Common myeloid progenitor, CD34-positive (primary cell): ENCODE measurements at regions not wholly inside any gene's neighbourhood (a gene's known extent, or its start where the extent isn't known, plus 50 kb on each side); places are given as distances from the start of the nearest gene placed in this dataset.

Experiments
- CTCF ChIA-PET: fragments of 350-600 bp; sonication (Branson Sonifier 250); formaldehyde crosslinking; loops from one replicate; lab custom pipeline; 2021; ENCODE audit warnings: antibody characterized with exemption; lab: Charles Lee
- POLR2A ChIA-PET: fragments of 350-600 bp; sonication (Branson Sonifier 250); formaldehyde crosslinking; loops from one replicate; lab custom pipeline; 2021; ENCODE audit warnings: antibody characterized with exemption; lab: Charles Lee
- DNase-seq, 3 donors: peaks; one replicate each; pipeline versions ENCODE4 v3.0.0 to v3.0.0-alpha.2; 2013
- H3K27ac ChIP-seq, 2 experiments: 1 replicate in 1 of 2; 2 replicates in 1 of 2; pipeline ENCODE4 v1.7.0; 2013; ENCODE audit warnings: inconsistent platforms in 2 of 2, low read length in 2 of 2, mild to moderate bottlenecking in 2 of 2, low read depth in 1 of 2, moderate library complexity in 1 of 2; ENCODE audit not compliant: severe bottlenecking in 2 of 2, insufficient read depth in 1 of 2, poor library complexity in 1 of 2
- H3K27me3 ChIP-seq, 5 experiments: replicated peaks in 2 of 5; 1 replicate in 3 of 5; 2 replicates in 2 of 5; pipeline versions ENCODE4 v1.6.1 to v1.7.0; 2013; ENCODE audit warnings: low read length in 4 of 5, mild to moderate bottlenecking in 2 of 5, moderate library complexity in 2 of 5, inconsistent platforms in 1 of 5; ENCODE audit not compliant: insufficient read depth in 5 of 5, control insufficient read depth in 4 of 5
- H3K36me3 ChIP-seq, 4 experiments: 1 replicate in 2 of 4; 2 replicates in 2 of 4; pipeline versions ENCODE4 v1.6.1 to v1.7.0; 2013; ENCODE audit warnings: low read length in 3 of 4, control low read depth in 1 of 4, mild to moderate bottlenecking in 1 of 4; ENCODE audit not compliant: control insufficient read depth in 4 of 4, insufficient read depth in 4 of 4
- H3K4me1 ChIP-seq, 4 experiments: 1 replicate in 3 of 4; 2 replicates in 1 of 4; pipeline versions ENCODE4 v1.6.1 to v1.7.1; 2013; ENCODE audit warnings: low read length in 3 of 4, mild to moderate bottlenecking in 3 of 4, control low read depth in 1 of 4, inconsistent platforms in 1 of 4, moderate library complexity in 1 of 4; ENCODE audit not compliant: control insufficient read depth in 4 of 4, insufficient read depth in 4 of 4; ENCODE audit errors: control extremely low read depth in 1 of 4
- H3K4me3 ChIP-seq, 7 experiments: 1 replicate in 4 of 7; 2 replicates in 3 of 7; pipeline versions ENCODE4 v1.5.1 to v1.7.0; 2013; ENCODE audit warnings: mild to moderate bottlenecking in 7 of 7, low read length in 6 of 7, moderate library complexity in 6 of 7, inconsistent platforms in 2 of 7, low read depth in 2 of 7, control low read depth in 1 of 7; ENCODE audit not compliant: insufficient read depth in 4 of 7, control insufficient read depth in 1 of 7; ENCODE audit errors: extremely low read depth in 1 of 7
- H3K9me3 ChIP-seq, 5 experiments: 1 replicate in 4 of 5; 2 replicates in 1 of 5; pipeline versions ENCODE4 v1.6.1 to v1.7.1; 2013; ENCODE audit warnings: low read length in 4 of 5, mild to moderate bottlenecking in 2 of 5, inconsistent platforms in 1 of 5, low read depth in 1 of 5, moderate library complexity in 1 of 5; ENCODE audit not compliant: control insufficient read depth in 4 of 5, insufficient read depth in 2 of 5; ENCODE audit errors: control extremely low read depth in 1 of 5
- WGBS: methylation state at CpG from one replicate; pipeline ENCODE4 v1.1.5; 2013; ENCODE audit not compliant: insufficient coverage; 5-methylcytosine and 5-hydroxymethylcytosine counted together

DNA sequence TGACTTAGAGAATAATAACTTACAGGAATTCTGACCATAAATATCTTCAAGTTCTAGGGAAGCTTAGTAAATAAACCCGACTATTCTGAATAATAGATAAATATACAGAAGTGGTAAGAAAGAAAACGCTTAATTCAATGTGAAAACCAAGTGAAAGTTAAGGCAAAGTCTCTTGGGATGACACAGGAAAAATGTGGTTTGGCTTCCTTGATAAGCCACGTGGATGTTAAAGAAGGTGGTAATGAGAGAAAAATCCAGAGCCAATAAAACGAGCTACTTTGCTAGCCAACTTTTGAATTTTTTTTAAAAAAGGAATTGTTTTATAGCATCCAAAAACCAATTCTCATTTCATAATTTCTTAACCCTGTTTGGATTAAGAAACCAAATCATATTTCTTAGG lies 166.2 kb upstream of the VRK2 start:
- ChIA-PET POLR2A (no interaction called here), CTCF (no interaction called here)

DNA sequence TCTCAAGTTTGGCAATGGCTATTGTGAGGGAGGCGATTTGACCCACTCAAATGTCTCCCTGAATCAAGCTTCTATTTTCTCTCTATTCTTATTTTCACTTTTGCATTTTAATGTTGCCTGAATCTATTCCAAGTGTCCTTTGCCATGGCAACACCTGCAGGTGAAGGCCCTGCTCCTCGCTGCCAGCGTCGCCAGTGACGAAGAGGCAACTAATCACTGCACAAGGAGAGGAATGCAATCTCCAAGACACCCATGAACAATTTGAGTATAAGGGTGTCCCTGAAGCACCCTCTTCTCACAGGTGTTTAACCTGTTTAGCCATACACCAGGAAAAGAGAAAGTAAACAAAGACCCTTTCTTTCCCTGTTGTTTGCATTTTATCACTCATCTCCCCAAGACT lies 165.6 kb upstream of the VRK2 start:
- H3K27ac ChIP-seq = no peak overlapping the region
- POLR2A ChIA-PET = no interaction called here

More for the DNA sequence above, 166.2 kb upstream of the VRK2 start:
- WGBS = 86% methylated on average over 2 of the region's 4 CpGs
- Histone ChIP-seq H3K36me3 (no peaks in the 10 kb centered on the region), H3K27ac (no peak overlapping the region), H3K27me3 (no peaks in the 10 kb centered on the region), H3K4me3 (no peak overlapping the region), H3K9me3 (no peaks in the 10 kb centered on the region), H3K4me1 (peaks cover 0 to 3% (median 0%) of the 10 kb centered on the region in 4 experiments)
- no peak for DNase-seq

DNA sequence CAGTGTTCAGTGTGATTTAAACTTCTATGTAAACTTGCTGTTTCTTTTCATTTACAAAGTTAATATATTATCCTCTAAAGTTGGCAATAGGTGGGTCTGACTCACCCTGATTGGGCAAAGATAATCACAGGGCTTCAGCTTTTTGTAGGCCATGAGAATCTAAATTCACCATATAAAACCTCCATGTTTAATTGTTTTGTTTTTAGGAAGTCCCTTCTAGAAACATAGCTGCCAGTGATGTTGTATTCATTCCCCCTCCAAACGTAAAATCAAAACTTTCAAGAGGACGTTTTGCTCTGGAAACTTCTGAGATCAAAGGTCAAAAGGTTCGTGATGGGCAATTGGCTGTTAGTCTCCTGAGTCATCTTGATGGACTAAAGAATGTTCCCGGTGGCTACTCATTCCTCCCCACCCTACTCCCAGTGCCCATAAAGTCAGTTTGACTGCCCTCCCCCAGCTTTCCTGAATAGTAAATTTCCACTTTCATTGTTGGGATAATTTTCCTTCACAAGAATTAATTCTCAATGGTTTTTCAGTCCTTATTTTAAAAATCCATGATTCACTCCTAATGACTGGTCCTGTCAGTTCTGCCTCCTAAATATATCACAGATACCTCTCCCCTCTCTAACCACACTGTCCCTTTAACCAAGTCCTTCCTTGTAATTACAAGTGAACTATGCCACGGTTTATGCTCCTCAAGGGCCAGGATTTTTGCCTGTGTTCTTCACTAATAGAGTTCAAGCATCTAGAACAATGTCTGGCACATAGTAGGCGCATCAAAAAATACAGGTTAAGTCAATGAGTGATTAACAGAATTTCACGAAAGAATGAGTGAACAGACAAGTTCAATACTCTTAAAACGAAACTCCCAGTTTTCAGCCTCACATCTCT lies 164.4 kb upstream of the VRK2 start:
- H3K27me3 ChIP-seq = no peaks in the 10 kb centered on the region
- DNase-seq = no peak
- H3K4me3 ChIP-seq = no peak overlapping the region
- H3K27ac ChIP-seq = no peak overlapping the region
- ChIA-PET CTCF (no interaction called here), POLR2A (no interaction called here)
- H3K9me3 ChIP-seq = no peaks in the 10 kb centered on the region
- 96% methylated on average over 7 of the region's 8 CpGs for WGBS
- H3K4me1 ChIP-seq = no peaks in the 10 kb centered on the region
- no peaks in the 10 kb centered on the region for H3K36me3 ChIP-seq

More for the DNA sequence above, 165.6 kb upstream of the VRK2 start:
- CTCF ChIA-PET = no interaction called here
- no peaks in the 10 kb centered on the region for H3K36me3 ChIP-seq
- H3K4me3 ChIP-seq = no peak overlapping the region
- no peak for DNase-seq
- 90% methylated on average over 4 of the region's 5 CpGs for WGBS
- H3K27me3 ChIP-seq = no peaks in the 10 kb centered on the region
- no peaks in the 10 kb centered on the region for H3K9me3 ChIP-seq
- peaks cover 0 to 3% (median 0%) of the 10 kb centered on the region in 4 experiments for H3K4me1 ChIP-seq

GRCh38 chr2:57882895-57883515 lies 163.6 kb upstream of the VRK2 start:
- ChIA-PET CTCF (no interaction called here), POLR2A (no interaction called here)
- Histone ChIP-seq H3K27me3 (no peaks in the 10 kb centered on the region), H3K4me3 (no peak overlapping the region), H3K27ac (no peak overlapping the region), H3K36me3 (no peaks in the 10 kb centered on the region), H3K4me1 (no peaks in the 10 kb centered on the region), H3K9me3 (no peaks in the 10 kb centered on the region)
- 97% methylated on average over 3 of the region's 5 CpGs for WGBS
- DNase-seq = no peak

DNA sequence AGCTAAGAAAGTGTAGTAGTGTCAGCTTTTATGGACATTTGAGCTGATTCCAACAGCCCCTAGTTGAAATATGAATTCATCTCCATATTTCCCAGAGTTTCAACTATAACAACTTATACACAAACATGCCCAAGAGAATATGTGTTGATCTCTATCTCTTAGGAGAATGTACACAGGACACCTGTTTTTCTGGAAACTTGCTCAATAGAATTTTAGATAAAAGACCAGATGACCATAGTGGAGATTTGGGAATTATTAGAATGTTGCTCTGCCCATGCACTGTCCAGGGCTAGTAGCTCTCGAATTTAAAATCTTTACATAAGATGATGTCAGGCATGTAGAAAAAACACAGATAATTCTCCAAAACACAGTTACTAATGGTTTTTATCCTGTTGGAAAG lies 162.3 kb upstream of the VRK2 start:
- DNase-seq = no peak
- CTCF ChIA-PET = interaction anchor here (1.3 to 1.5 kb wide), 2 partner anchors 18 to 21 kb away, joined by 3 to 5 read pairs; no protein-coding TSS in a partner anchor
- no CpG with 5 or more reads among the region's 1 CpG for WGBS
- H3K4me1 ChIP-seq = no peaks in the 10 kb centered on the region
- H3K4me3 ChIP-seq = no peak overlapping the region
- H3K27me3 ChIP-seq = no peaks in the 10 kb centered on the region
- no peak overlapping the region for H3K27ac ChIP-seq
- H3K36me3 ChIP-seq = no peaks in the 10 kb centered on the region
- no peaks in the 10 kb centered on the region for H3K9me3 ChIP-seq
- POLR2A ChIA-PET = no interaction called here

GRCh38 chr2:57885742-57886141 lies 160.9 kb upstream of the VRK2 start:
- ChIA-PET POLR2A (no interaction called here), CTCF (interaction anchor here (1.0 to 1.1 kb wide), 2 partner anchors 16 to 562 kb away, joined by 3 read pairs; no protein-coding TSS in a partner anchor)
- Histone ChIP-seq H3K36me3 (no peaks in the 10 kb centered on the region), H3K4me3 (no peak overlapping the region), H3K4me1 (no peaks in the 10 kb centered on the region), H3K27me3 (no peaks in the 10 kb centered on the region), H3K27ac (no peak overlapping the region), H3K9me3 (no peaks in the 10 kb centered on the region)
- DNase-seq = no peak

GRCh38 chr2:57886161-57886786 lies 160.3 kb upstream of the VRK2 start:
- Histone ChIP-seq H3K9me3 (no peaks in the 10 kb centered on the region), H3K4me1 (no peaks in the 10 kb centered on the region), H3K4me3 (no peak overlapping the region), H3K36me3 (no peaks in the 10 kb centered on the region), H3K27ac (no peak overlapping the region), H3K27me3 (no peaks in the 10 kb centered on the region)
- CTCF ChIA-PET = interaction anchor here (1.0 kb wide), 1 partner anchor 561 kb away, joined by 3 read pairs; no protein-coding TSS in a partner anchor
- POLR2A ChIA-PET = no interaction called here
- 98% methylated on average over 6 of the region's 13 CpGs for WGBS
- DNase-seq = no peak
